Trophoblast cell (in vitro differentiated cells and primary cell): ENCODE measurements at regions not wholly inside any gene's neighbourhood (a gene's known extent, or its start where the extent isn't known, plus 50 kb on each side); places are given as distances from the start of the nearest gene placed in this dataset.
"Not testable (repeated sequence)": the region's sequence is repeated elsewhere in the genome, so short reads cannot be mapped to it uniquely, and the experiment has no call there.

Source experiments
- DNase-seq, 2 donors: peaks; one replicate each; pipeline ENCODE4 v3.0.0-alpha.2; 2016
- H2AFZ ChIP-seq: 2 replicates; pipeline ENCODE4 v1.6.1; 2013; ENCODE audit warnings: low read length, moderate library complexity, mild to moderate bottlenecking; ENCODE audit not compliant: insufficient read depth, poor library complexity
- H2AK5ac ChIP-seq: 2 replicates; pipeline ENCODE4 v1.6.1; 2013; ENCODE audit warnings: mild to moderate bottlenecking, low read length
- H2BK120ac ChIP-seq: 2 replicates; pipeline ENCODE4 v1.6.1; 2013; ENCODE audit warnings: low read length, mild to moderate bottlenecking, moderate library complexity; ENCODE audit not compliant: insufficient read depth, poor library complexity
- H2BK12ac ChIP-seq: 2 replicates; pipeline ENCODE4 v1.6.1; 2013; ENCODE audit warnings: mild to moderate bottlenecking, low read length, moderate library complexity
- H2BK5ac ChIP-seq: 2 replicates; pipeline ENCODE4 v1.6.1; 2013; ENCODE audit warnings: low read length, low read depth, moderate library complexity, mild to moderate bottlenecking; ENCODE audit not compliant: poor library complexity
- H3K14ac ChIP-seq: 2 replicates; pipeline ENCODE4 v1.6.1; 2013; ENCODE audit warnings: mild to moderate bottlenecking, low read length
- H3K18ac ChIP-seq: 2 replicates; pipeline ENCODE4 v1.6.1; 2013; ENCODE audit warnings: mild to moderate bottlenecking, low read length
- H3K23ac ChIP-seq: 2 replicates; pipeline ENCODE4 v1.6.1; 2013; ENCODE audit warnings: low read length
- H3K27ac ChIP-seq: 2 replicates; pipeline ENCODE4 v1.5.1; 2013; ENCODE audit warnings: low read depth, mild to moderate bottlenecking, inconsistent platforms, low read length, moderate library complexity
- H3K27me3 ChIP-seq: 2 replicates; pipeline ENCODE4 v1.6.1; 2013; ENCODE audit warnings: inconsistent platforms, mild to moderate bottlenecking, low read length, moderate library complexity; ENCODE audit not compliant: insufficient read depth
- H3K36me3 ChIP-seq, 2 experiments: 1 replicate in 1 of 2; 2 replicates in 1 of 2; pipeline ENCODE4 v1.6.1; 2013; ENCODE audit warnings: low read length in 2 of 2, mild to moderate bottlenecking in 2 of 2, moderate library complexity in 1 of 2; ENCODE audit not compliant: insufficient read depth in 2 of 2, control insufficient read depth in 1 of 2
- H3K4ac ChIP-seq: 2 replicates; pipeline ENCODE4 v1.6.1; 2013; ENCODE audit warnings: low read depth, mild to moderate bottlenecking, low read length, moderate library complexity
- H3K4me1 ChIP-seq, 2 experiments: 1 replicate in 1 of 2; 2 replicates in 1 of 2; pipeline ENCODE4 v1.6.1; 2013; ENCODE audit warnings: low read length in 2 of 2, mild to moderate bottlenecking in 2 of 2, moderate library complexity in 1 of 2; ENCODE audit not compliant: insufficient read depth in 2 of 2, control insufficient read depth in 1 of 2
- H3K4me2 ChIP-seq: 2 replicates; pipeline ENCODE4 v1.6.1; 2013; ENCODE audit warnings: inconsistent platforms, mild to moderate bottlenecking, low read length, moderate library complexity
- H3K4me3 ChIP-seq: 2 replicates; pipeline ENCODE4 v1.5.1; 2013; ENCODE audit warnings: mild to moderate bottlenecking, low read depth, low read length, inconsistent platforms
- H3K79me1 ChIP-seq: one replicate; pipeline ENCODE4 v1.6.1; 2013; ENCODE audit warnings: low read length
- H3K79me2 ChIP-seq: 2 replicates; pipeline ENCODE4 v1.6.1; 2013; ENCODE audit warnings: low read length, mild to moderate bottlenecking; ENCODE audit not compliant: control insufficient read depth, insufficient read depth, poor library complexity
- H3K9ac ChIP-seq: 2 replicates; pipeline ENCODE4 v1.6.1; 2013; ENCODE audit warnings: mild to moderate bottlenecking, low read length
- H3K9me3 ChIP-seq: 2 replicates; pipeline ENCODE4 v1.6.1; 2013; ENCODE audit warnings: low read depth, mild to moderate bottlenecking, control low read depth, inconsistent platforms, low read length; ENCODE audit not compliant: insufficient read depth
- H4K12ac ChIP-seq: 2 replicates; pipeline ENCODE4 v1.6.1; 2013; ENCODE audit warnings: low read depth, mild to moderate bottlenecking, low read length, moderate library complexity
- H4K8ac ChIP-seq: 2 replicates; pipeline ENCODE4 v1.6.1; 2013; ENCODE audit warnings: low read depth, mild to moderate bottlenecking, low read length, moderate library complexity
- H4K91ac ChIP-seq: one replicate; pipeline ENCODE4 v1.6.1; 2013; ENCODE audit warnings: low read depth, mild to moderate bottlenecking, low read length, moderate library complexity
- WGBS: extraction: QIAGEN DNeasy Blood & Tissue Kit; methylation state at CpG from one replicate; pipeline ENCODE4 v1.1.7; 2013; ENCODE audit warnings: missing lambda C conversion rate; ENCODE audit not compliant: insufficient read length, insufficient coverage; ENCODE audit errors: extremely low coverage; 5-methylcytosine and 5-hydroxymethylcytosine counted together

DNA sequence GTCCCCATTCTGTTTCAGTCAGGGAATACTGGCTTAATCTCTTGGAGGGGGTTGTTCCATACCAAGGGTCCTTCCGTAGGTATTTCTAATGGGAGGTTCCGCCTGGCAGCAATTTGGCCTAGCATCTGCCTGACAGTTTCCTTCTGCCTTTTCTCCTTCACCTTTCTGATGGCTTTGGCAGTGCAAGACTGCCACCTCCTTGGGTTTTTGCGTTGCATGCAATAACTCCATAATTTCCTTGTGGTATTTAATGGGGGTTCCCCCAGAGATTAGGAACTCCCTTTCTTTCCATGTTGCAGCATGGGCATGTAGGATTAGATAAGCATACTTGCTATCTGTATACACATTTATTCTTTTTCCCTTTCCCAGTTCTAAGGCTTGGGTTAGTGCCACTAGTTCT is 93.0 kb upstream of the ACSL1 start:
- no CpG with 5 or more reads among the region's 3 CpGs for WGBS

DNA sequence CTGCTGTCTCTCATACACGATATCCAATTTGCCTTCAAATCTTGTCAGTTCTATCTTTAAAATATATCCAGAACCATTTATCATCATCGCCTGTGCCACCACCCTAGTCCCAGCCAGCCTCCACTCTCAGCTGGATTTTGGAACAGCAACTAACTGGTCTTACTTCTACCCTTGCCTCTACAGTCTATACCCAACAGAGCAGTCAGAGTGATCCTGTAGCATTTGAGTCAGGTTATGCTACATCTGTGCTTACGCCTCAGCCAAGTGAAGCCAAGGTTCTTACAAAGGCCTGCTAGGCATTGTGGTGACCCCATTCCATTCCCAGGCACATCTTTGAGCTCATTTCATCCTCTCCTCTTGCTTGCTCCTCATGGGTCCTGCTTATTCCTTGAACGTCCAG is 95.7 kb upstream of the ACSL1 start:
- no peak overlapping the region for H3K4me2 ChIP-seq
- no peak overlapping the region for H3K4ac ChIP-seq
- no peak overlapping the region for H2BK120ac ChIP-seq

More for the DNA sequence above, 93.0 kb upstream of the ACSL1 start:
- H3K36me3 ChIP-seq, DNase-seq, H4K12ac ChIP-seq, H2BK120ac ChIP-seq, H2AFZ ChIP-seq, H3K9me3 ChIP-seq, H3K9ac ChIP-seq, H3K4ac ChIP-seq, H3K79me1 ChIP-seq, H3K27ac ChIP-seq, H3K4me2 ChIP-seq, H3K4me3 ChIP-seq, H2BK5ac ChIP-seq, H3K23ac ChIP-seq, H2AK5ac ChIP-seq, H3K14ac ChIP-seq, H3K18ac ChIP-seq, H3K27me3 ChIP-seq, H3K79me2 ChIP-seq, H2BK12ac ChIP-seq, H4K8ac ChIP-seq, H3K4me1 ChIP-seq, H4K91ac ChIP-seq: not testable (repeated sequence)

DNA sequence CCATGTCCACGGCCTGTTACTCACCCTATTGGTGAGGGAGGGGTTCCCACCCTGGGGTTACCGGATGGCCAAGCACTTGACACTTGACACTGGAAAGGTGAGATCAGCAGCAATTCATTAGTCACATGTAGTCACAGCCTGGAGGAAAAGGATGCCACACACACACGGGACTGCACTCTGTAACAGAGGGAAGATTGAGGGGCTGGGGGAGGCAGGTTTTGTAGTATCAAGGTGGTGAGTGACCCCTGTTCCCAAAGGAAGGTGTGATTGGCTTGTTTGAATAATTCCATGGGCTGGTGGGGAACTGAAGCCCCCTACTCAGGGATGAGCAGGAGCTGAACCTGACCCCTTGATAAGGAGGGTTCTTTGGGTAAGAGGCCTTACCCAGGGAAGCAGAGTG is 96.0 kb upstream of the HELT start:
- no peaks in the 10 kb centered on the region for H3K79me2 ChIP-seq
- H2BK12ac ChIP-seq = no peak overlapping the region
- H3K79me1 ChIP-seq = no peaks in the 10 kb centered on the region
- no peak overlapping the region for H3K4me2 ChIP-seq
- no peak overlapping the region for H2BK120ac ChIP-seq
- no peak overlapping the region for H2AK5ac ChIP-seq
- no peak overlapping the region for H3K4ac ChIP-seq
- no peaks in the 10 kb centered on the region for H3K27me3 ChIP-seq
- H3K18ac ChIP-seq = no peak overlapping the region
- no peak overlapping the region for H3K14ac ChIP-seq
- no peak overlapping the region for H3K27ac ChIP-seq
- H3K4me1 ChIP-seq = no peaks in the 10 kb centered on the region
- H3K23ac ChIP-seq = no peak overlapping the region
- no peak overlapping the region for H4K91ac ChIP-seq
- no peak for DNase-seq
- H2BK5ac ChIP-seq = no peak overlapping the region
- WGBS = no CpG with 5 or more reads among the region's 3 CpGs
- no peaks in the 10 kb centered on the region for H3K36me3 ChIP-seq
- H4K8ac ChIP-seq = no peak overlapping the region
- peak overlapping the region; percentile 61 for H3K9ac ChIP-seq
- no peak overlapping the region for H2AFZ ChIP-seq
- peaks cover 5% of the 10 kb centered on the region for H3K9me3 ChIP-seq
- peak overlapping the region; percentile 35 for H3K4me3 ChIP-seq
- no peak overlapping the region for H4K12ac ChIP-seq

More for the DNA sequence above, 95.7 kb upstream of the ACSL1 start:
- H4K12ac ChIP-seq = no peak overlapping the region
- H2BK5ac ChIP-seq = no peak overlapping the region
- no peak overlapping the region for H2AFZ ChIP-seq
- H3K79me2 ChIP-seq = no peaks in the 10 kb centered on the region
- no peaks in the 10 kb centered on the region for H3K27me3 ChIP-seq
- WGBS = no CpG with 5 or more reads among the region's 4 CpGs
- no peak overlapping the region for H3K14ac ChIP-seq
- H2AK5ac ChIP-seq = no peak overlapping the region
- H3K23ac ChIP-seq = no peak overlapping the region
- peaks cover 5% of the 10 kb centered on the region for H3K9me3 ChIP-seq
- H3K9ac ChIP-seq = no peak overlapping the region
- no peak for DNase-seq
- H4K8ac ChIP-seq = no peak overlapping the region
- no peaks in the 10 kb centered on the region for H3K36me3 ChIP-seq
- H3K18ac ChIP-seq = no peak overlapping the region
- H3K4me3 ChIP-seq = no peak overlapping the region
- H3K27ac ChIP-seq = no peak overlapping the region
- H2BK12ac ChIP-seq = no peak overlapping the region
- H3K79me1 ChIP-seq = no peaks in the 10 kb centered on the region
- H4K91ac ChIP-seq = no peak overlapping the region
- H3K4me1 ChIP-seq = no peaks in the 10 kb centered on the region

DNA sequence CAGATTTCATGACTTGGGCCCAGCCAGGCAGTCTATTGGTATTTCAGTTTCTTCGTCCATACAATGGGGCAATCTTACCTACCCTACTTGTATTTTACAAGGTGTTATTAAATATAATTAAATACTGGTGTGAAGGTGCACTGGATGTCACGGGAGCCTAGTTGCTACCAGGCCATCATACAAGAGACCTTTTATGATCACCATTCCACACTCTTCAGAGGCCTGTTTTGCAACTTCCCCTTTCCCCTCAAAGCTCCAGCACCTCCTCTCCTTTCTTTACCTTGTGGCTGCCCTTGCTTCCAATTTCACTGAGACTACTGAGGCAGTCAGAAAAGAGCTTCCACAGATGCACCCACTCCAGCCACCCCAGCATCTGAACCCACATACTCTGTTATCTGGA is 93.8 kb upstream of the HELT start:
- no peak overlapping the region for H3K4ac ChIP-seq
- no CpG with 5 or more reads among the region's 2 CpGs for WGBS
- H3K9me3 ChIP-seq = peaks cover 5% of the 10 kb centered on the region
- H3K4me2 ChIP-seq = no peak overlapping the region
- no peak overlapping the region for H3K14ac ChIP-seq
- no peaks in the 10 kb centered on the region for H3K36me3 ChIP-seq
- no peaks in the 10 kb centered on the region for H3K79me1 ChIP-seq
- H4K8ac ChIP-seq = no peak overlapping the region
- no peak overlapping the region for H2AK5ac ChIP-seq
- H3K4me3 ChIP-seq = no peak overlapping the region
- no peak overlapping the region for H3K18ac ChIP-seq
- no peak overlapping the region for H2BK120ac ChIP-seq
- no peaks in the 10 kb centered on the region for H3K79me2 ChIP-seq
- H4K12ac ChIP-seq = no peak overlapping the region
- no peak overlapping the region for H3K23ac ChIP-seq
- H3K4me1 ChIP-seq = no peaks in the 10 kb centered on the region
- no peak overlapping the region for H3K9ac ChIP-seq
- no peaks in the 10 kb centered on the region for H3K27me3 ChIP-seq
- H2BK5ac ChIP-seq = no peak overlapping the region
- no peak overlapping the region for H2AFZ ChIP-seq
- no peak overlapping the region for H2BK12ac ChIP-seq
- no peak for DNase-seq
- no peak overlapping the region for H3K27ac ChIP-seq
- no peak overlapping the region for H4K91ac ChIP-seq
